Uterus (tissue), 2 donors: ENCODE measurements at regions not wholly inside any gene's neighbourhood (a gene's known extent, or its start where the extent isn't known, plus 50 kb on each side); places are given as distances from the start of the nearest gene placed in this dataset.
"Not testable (repeated sequence)": the region's sequence is repeated elsewhere in the genome, so short reads cannot be mapped to it uniquely, and the experiment has no call there.

Source experiments
- CTCF ChIP-seq, 4 experiments: fragments of 200-600 bp in 2 of 4; fragments of 450-650 bp in 2 of 4; sonication (generic) in 2 of 4; IDR thresholded peaks; one replicate each; pipeline ENCODE4 v1.5.1; 2016 to 2019; ENCODE audit warnings: antibody characterized with exemption in 4 of 4, mild to moderate bottlenecking in 2 of 4, moderate library complexity in 1 of 4
- POLR2A ChIP-seq, 2 donors: fragments of 450-650 bp; IDR thresholded peaks; one replicate each; pipeline ENCODE4 v1.6.1; 2016; ENCODE audit warnings: antibody characterized with exemption in 2 of 2, mild to moderate bottlenecking in 1 of 2, moderate library complexity in 1 of 2

DNA sequence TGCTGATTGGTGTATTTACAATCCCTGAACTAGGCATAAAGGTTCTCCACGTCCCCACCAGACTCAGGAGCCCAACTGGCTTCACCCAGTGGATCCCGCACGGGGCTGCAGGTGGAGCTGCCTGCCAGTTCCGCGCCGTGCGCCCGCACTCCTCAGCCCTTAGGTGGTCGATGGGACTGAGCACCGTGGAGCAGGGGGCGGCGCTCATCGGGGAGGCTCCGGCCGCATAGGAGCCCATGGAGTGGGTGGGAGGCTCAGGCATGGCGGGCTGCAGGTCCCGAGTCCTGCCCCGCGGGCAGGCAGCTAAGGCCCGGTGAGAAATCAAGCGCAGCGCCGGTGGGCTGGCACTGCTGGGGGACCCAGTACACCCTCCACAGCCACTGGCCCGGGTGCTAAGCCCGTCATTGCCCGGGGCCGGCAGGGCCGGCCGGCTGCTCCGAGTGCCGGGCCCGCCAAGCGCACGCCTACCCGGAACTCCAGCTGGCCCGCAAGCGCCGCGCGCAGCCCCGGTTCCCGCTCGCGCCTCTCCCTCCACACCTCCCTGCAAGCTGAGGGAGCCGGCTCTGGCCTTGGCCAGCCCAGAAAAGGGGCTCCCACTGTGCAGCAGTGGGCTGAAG, 101.5 kb downstream of the SLC16A1 start:
- not testable (repeated sequence) for TF ChIP-seq CTCF, POLR2A (IDR thresholded peaks at IDR 0.05)
